H4 (cell line): ENCODE measurements at regions not wholly inside any gene's neighbourhood (a gene's known extent, or its start where the extent isn't known, plus 50 kb on each side); places are given as distances from the start of the nearest gene placed in this dataset.
A peak's percentile ranks its signal among the peaks of the same experiment; 100 is the strongest.
"Not testable (repeated sequence)": the region's sequence is repeated elsewhere in the genome, so short reads cannot be mapped to it uniquely, and the experiment has no call there.

Source experiments
- DNase-seq: peaks from one replicate; pipeline ENCODE4 v3.0.0-alpha.2; 2015; ENCODE audit warnings: low spot score

DNA sequence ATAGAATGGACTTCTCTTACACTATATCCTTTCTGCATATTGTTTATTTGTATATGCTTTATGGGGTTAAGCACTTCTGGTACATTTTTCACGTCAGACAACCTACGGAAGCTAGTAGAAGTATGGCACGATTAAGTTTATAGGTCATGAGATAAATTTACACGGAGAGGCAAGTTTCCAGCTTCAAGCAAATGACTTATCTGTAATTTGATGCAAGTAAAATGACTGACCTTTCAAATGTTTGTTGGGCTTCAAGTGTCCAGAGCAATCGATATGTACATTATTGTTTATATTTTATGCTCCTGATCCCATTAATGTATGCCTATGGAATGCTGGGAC lies 97.5 kb upstream of the EFEMP1 start:
- no peak for DNase-seq

DNA sequence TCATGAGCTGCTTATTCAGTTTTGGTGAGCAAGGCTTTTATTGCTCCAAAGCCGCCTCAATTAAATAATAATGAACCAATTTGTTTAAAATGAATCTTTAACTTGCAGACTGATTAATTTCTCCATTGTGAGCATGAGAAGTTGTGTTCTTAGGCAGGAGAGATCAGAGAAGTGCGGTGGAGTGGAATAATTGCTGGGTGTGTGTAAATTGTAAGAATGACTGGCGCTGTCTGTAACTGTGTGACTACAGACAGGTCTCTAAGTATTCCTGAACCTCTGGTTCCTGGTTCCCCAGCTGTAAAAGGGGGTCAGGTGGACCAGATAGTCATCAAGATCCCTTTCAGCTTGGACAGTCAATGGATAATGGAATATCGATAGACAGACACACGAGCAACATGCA lies 98.0 kb upstream of the EFEMP1 start:
- DNase-seq, result no peak

DNA sequence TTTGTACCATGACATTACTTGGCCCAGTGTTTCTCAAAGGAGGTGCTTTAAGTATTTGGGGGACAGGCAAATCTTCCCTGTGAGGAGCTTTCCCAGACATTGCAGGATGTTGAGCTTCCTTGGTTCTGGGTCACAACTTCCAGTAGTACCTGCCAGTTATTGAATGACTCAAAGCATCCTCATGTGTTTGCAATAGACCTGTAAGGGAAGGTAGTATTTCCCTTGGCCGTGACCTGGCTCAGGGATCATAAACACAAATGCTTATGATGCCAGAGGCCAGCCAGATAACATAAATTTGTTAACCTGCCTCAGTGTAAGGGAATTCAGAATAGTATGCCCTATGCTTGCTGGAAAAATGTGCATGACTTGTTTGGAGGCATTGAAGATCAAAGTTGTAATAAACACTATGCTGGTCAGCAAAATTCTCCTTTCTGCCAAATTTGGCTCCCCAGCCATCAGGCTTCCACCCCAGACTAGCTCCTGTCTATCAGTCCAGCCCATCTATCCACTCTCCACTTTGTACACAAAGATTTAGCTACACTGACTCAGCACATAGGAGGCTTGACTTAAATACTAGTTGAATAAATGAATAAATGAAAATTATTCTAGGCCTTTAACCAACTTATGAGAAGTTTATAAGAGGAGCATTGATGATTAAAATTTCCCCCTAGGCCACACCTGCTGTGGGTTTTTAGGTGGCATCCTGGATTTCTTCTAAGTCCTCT lies 102.0 kb upstream of the EFEMP1 start:
- DNase-seq, result no peak

DNA sequence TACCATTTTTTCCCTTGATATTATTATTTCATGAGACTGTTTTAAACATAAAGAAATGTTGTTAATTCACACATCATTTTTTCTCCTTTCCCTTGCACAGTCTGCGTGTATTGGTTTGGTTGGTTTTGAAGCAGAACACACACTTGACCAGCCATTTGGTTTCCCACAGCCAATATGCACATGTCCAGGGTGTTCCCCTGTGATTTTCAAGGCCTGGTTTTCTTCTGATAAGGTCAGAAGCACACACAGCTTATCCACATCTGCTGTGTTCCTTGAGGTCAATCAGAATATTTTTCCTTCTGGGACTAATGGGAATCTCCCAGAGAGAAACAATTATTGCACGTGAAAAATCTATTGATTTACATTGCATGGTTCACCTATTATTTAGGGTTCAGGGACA lies 103.2 kb upstream of the EFEMP1 start:
- no peak for DNase-seq

DNA sequence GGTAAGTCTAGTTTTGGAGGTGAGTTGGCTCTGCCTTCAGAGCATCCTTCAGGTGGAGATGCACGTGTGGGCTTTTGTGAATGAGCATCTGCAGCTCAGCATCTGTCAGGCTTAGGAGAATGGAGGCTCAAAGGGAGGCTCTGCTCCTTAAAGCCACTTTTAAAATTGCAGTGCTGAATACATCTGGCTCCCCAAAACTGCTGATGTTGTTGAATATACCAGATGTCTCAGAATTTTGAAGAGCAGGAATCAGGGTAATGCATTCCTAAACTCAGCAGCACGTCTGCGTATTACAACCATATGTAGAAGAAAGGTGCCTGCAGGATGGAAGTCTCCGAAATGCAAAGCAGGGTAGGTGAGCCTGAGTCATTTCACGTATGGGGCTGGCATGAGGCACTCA lies 106.5 kb upstream of the EFEMP1 start:
- DNase-seq, result no peak

DNA sequence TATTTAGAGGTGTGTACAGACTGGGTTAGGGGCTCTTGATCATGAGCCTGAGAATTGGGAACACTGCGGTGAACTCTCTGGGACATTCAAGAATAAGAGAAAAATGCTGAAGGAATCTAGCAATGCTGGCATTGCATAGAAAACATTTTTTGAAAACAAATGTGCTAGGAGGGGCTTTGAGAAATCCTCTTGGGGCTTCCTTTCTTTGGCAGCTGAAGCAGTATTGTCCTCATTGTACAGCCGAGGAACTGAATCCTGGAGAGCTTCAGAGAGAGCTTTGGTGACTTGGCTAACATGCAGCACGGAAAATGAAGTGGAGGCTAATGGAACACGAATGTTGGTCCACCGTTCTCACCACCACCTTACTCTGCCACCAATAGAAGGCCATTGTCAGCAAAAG lies 107.3 kb upstream of the EFEMP1 start:
- no peak for DNase-seq

DNA sequence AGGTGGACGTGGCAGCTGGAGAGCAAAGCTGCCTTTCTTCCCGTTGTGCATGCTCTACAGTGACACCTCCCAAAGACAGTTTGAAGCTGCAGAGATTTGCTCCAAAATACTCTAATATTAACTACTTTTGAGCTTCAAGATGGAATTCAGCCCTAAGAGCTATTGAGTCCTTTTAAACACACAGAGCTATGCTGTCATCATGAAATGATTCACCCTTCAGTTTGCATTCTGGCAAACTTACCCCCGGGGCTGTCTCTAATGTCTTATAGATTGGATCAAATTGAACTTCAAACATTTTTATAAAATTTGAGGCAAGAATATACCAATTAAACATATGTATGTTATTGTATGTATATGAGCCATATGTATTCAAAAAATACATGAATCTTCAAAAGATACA lies 110.7 kb upstream of the EFEMP1 start:
- no peak for DNase-seq

DNA sequence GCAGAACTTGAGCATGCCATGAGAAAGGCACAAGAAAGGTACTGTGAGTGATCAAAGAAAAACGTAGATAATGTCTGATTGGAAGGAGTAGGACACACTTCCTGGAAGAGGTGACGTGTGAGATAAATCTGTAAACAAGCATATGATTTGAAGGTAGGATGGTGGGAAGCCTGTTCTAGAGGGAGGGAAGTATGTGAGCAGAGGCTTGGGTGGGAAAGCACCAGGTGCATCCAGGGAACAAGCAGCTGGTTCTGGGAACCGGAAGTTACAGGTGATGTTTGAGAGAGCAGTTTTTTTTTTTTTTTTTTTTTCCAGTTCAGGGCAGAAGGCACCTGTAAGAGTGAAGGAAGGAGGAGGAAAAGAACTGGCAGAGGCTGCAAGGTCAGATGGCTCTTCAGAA lies 116.6 kb upstream of the EFEMP1 start:
- DNase-seq, result no peak

DNA sequence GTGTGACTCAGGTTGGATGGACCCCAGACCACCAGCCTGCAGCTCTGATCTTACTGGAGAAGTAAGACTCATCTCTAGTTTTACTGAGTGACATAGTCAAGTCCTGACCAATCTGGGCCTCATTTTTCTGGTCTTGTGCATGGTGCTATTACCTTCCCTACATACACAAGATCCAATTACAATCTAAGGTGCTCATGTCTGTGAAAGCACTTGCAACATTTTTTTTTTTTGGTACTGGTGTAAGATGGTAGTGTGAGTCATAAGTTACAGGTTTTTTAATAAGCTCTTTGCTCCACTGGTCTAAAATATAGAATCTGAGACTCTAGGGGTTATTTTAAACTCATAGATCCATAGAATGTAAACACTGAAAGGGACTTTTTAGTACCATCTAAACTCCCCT lies 117.3 kb upstream of the EFEMP1 start:
- no peak for DNase-seq

DNA sequence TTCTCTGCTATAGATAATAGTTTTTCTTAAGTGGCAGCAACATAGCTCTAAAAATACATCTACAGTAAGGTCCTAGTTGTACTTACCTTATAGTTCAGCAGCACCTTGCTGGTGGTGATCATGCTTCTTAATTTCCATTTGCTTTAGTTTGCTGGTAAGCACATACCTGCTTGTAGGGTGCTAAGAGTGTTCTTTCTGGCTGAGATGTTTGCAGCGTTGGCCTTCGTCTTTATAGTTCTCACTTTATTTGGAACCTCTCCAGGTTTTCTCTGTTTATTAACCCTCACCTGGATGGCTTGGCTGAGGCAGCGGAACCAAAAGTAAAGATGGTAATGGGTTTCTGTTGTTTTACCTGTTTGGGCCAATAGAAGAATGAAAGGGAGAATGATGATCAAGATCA lies 123.6 kb upstream of the EFEMP1 start:
- DNase-seq, result no peak

DNA sequence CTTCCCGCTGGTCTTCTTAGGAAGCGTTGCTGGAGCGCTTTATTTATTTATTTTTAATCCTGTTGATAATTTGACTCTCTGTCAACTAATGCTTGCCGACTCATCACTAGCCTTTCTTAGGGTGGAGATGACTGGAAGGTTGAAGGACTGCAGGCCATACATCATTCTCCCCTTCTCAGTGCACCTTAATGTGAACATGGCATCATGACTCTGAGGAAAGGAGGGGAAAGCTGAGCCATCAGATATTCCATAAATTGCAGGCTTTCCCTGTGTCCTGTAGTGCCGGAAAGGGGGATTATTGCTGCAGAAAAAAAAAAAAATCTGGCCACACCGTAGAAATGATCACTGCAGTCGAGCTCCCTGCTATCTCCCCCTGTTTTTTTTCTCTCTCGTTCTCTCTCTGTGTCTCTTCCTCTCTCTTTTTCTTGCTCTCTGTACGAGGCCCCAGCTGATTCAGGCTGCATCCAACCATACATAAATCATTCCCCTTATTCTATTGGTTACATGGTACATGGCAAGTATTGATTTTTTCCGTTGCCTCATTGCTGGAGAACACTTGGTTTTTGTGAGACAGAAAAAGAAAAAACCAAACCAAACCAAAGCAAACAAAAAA lies 125.8 kb upstream of the EFEMP1 start:
- DNase-seq, result no peak

DNA sequence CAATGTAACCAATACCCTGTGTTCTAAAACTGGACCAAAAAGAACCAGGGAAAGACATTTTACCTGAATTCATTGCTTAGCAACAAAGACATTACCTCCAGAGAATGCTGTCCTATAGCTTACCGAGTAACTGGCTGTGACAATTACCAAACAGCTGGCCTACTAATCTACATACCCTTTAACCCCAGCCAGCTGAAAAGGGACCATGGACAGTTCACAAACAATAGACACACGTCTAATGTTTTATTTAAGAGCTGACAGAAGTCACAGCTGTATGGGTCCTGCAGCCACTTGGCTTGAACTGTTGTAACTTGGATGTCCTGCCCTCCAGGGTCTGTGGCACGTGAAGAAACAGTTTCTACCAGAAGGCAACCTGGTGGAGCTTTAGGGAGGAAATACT lies 130.1 kb upstream of the EFEMP1 start:
- no peak for DNase-seq

DNA sequence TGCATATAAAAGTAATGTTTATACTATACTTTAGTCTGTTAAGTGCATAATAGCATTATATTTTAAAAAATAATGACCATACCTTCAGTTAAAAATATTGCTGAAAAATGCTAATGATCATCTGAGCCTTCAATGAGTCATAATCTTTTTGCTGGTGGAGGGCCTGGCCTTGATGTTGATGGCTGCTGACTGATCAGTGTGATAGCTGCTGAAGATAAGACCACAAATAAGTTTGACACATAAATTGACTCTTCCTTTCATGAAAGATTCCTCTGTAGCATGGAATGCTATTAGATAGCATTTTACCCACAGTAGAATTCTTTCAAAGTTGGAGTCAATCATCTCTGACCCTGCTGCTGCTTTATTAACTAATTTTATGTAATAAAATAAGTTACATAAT lies 128.4 kb upstream of the CCDC85A start:
- DNase-seq, result no peak

DNA sequence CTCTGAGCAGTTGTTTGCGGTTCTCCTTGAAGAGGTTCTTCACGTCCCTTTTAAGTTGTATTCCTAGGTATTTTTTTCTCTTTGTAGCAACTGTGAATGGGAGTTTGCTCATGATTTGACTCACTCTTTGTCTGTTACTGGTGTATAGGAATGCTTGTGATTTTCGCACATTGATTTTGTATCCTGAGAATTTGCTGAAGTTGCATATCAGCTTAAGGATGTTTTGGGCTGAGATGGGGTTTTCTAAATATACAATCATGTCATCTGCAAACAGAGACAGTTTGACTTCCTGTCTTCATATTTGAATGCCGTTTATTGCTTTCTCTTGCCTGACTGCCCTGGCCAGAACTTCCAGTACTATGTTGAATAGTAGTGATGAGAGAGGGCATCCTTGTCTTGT lies 122.5 kb upstream of the CCDC85A start:
- DNase-seq, result not testable (repeated sequence)

DNA sequence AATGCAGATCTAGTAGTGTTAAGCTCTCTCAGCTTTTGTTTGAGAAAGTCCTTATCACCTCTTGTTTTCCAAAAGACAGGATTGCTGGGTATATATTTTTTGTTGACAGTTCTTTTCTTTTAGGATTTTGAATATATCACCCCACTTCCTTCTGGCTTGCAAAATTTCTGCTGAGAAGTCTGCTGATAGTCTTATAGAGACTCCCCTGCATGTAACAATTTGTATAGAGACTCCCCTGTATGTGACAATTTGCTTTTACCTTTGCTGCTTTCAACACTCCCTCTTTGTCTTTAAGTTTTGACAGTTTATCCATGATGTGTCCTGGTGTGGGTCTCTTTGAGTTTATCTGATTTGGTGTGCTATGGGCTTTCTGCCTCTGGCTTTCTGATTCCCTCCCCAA lies 115.0 kb upstream of the CCDC85A start:
- DNase-seq, result no peak

DNA sequence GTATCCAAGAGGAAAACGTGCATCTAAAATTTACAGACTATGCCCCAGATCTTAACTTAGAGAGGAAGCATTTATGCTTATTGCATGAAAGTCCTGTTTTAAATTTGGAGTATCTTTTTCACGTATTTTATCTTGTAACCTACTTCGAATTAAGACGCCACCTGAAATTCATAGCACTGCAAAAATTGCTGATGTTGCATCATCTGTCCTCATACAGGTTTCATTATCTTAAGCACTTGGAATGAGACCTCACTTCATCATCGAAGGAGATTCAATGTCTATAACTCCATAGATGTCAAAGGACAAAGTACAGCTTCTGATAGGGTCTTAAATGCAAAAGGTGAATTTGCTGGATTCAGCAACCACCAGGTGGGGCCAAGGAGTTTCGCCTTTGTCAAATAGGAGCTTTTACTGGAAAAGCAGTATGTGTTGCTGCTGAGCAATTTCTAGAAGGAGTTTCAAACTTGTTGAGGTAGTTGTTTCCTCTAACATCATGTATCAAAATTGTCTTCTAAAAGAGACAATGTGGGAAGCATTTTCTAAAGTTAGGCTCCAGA lies 106.4 kb upstream of the CCDC85A start:
- DNase-seq, result no peak

DNA sequence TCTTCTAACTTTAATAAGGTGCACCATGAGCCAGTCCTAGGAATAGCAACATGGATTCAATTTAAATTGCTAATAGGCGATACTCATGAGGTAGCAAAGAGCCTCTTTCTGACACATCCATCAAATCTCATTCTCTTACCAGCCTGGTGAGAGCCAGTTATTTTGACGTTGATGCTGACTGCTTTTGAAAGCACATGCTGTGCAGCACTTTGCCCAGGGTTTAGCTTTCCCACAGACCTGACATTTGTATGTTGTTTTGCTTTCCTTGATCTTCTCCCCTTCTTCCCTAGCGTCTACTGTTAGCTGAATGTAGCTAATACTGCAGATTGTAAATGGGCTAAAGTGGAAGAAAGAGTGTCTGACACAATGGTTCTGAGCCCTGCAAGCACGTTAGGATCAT lies 101.1 kb upstream of the CCDC85A start:
- DNase-seq, result no peak

DNA sequence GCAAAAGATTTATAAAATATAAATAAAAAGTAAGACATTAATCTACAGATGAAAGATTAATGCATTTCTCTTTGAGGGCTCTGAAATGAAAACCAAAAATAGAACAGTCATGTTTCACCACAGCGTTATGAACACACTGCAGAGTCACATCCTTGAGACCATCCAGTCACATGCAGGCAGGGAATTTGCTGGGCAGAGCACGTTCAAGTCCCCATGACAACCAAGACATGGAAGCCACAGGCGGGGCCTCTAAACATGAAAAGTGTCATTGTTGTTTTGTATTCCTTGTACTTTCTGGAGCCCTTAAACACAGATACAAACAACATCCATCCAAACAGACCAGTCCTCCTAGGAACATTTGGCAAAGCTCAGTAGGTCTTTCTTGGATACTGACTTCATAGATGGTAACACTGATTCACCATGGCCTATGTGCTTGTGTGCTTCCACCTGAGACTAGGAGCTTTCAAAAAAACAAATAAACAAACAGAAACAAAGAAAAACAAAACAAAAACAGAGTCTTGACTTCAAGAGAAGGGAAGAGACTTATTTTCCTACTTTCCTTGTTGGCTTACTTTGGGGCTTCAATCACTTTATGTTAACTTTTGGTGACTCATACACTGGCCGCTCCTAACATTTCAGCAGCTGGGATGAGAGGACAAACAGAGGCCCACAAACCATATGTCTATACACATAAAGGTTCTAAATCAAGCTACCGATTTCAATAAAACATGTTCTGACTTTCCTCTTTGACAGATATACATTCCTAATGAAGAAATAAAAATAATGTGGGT lies 99.5 kb upstream of the CCDC85A start:
- DNase-seq, result peak; percentile 42

DNA sequence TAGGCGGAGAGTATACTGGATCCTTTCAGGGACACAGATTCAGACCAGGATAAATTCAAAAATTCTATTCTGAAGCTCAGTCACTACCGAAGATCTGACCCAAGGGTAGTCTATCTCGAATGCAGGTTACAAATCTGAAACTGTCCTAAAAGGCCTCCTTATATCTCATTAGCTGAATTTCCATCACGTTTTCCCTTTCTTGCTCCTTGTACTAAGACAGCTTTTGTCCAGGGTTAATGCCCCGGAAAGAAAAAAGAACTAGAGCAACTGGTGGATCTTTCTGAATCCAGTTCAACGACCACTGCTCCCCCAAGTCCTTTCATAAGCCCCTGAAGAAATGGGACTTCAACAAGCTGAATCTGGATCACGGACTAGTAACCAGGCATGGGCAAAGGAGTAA lies 97.5 kb upstream of the CCDC85A start:
- no peak for DNase-seq

DNA sequence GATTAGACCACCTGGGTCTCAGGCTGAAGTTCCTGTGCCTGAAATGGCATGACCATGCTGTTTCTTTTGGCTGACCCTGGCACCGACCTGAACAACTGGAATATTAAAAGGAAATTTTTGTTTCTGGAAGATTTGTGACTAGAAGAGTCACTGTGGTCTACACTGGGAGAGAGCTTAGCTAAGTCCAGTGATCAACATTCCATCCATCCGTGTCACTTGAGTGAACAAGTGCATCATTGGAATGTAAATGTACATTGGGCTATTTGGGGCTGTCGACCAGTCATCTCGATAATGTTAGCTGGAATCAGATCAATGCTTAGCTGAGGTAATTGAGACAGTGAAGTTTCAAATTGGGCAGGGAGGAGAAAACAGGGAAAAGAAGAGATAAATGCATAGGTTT lies 95.4 kb upstream of the CCDC85A start:
- DNase-seq, result no peak

DNA sequence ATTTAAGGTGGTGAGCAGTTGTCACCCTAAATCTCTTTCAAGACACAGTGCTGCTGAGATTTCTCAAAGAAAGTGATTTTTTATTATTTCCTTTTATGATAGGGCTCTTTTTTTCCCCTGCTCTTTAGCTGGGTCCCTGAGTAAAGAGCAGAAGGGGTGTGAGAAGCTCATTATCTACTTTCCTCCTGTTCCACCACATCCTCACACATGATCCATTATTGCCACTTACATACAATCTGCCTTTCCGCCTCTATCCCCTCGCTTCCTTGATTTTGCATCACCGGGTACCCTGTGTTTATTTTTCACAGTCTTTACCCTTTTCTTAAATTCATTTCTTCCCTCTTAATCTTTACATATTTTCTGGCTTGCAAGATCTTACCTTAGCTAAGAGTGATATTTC lies 93.9 kb upstream of the CCDC85A start:
- no peak for DNase-seq

DNA sequence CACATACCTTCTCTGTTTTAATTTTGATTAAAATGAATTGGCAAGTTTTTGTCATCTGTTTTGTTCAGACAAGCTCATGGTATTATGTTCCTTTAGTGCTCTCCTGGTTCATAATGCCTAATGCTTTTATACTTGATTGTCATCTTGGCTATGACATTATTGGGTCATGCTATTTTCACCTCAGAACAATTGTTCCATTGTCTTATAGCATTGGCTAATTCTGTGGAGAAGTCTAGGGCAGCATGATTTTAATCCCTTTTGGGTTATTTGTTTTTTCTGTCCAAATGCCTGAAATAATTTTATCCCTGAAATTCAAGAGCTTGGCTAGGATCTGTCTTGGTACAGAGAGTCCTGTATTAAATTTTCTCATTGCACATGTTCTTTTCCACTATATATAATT lies 83.8 kb upstream of the CCDC85A start:
- no peak for DNase-seq

DNA sequence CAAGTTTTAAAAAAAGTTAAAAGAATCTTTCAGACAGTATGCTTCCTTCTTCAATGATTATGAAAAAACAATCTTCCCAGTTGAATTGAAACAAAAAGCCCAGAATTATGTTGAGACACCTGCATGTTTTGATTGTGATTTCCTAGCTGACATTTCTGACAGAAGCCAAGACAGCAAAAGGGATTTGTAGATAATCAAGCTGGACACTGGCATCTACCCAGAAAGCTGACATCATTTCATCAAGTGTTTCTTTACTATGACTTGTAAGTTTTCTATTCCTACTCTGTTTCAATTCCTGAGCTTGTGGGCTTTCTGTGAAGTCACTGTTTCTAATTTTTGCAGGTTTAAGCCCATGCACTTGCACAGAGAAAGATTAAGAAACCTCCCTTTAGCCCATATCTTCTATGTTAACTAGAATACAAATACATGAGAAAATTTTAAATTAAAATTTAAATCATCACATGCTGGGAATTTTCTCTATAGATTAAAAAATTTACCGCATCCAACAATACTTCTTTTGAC lies 82.9 kb upstream of the CCDC85A start:
- no peak for DNase-seq
